HepG2 (cell line): ENCODE measurements at regions not wholly inside any gene's neighbourhood (a gene's known extent, or its start where the extent isn't known, plus 50 kb on each side); places are given as distances from the start of the nearest gene placed in this dataset.

Source experiments
- ATAC-seq: fragments of 200-7000 bp; cut with Tn5 transposase; 3 replicates; pipeline ENCODE4 v1.9.1; 2020; ENCODE audit warnings: mild to moderate bottlenecking, moderate library complexity
- BruUV-seq: library from RNA; stranded (reverse); fragments of 400-500 nt; replicated peaks from 2 replicates; lab custom pipeline; 2021; lab: Mats Ljungman, UMichigan
- CTCF ChIA-PET: fragments of 300-600 bp; formaldehyde crosslinking; extraction: SDS; loops from one replicate; lab custom pipeline; 2021; ENCODE audit warnings: low total read pairs, inconsistent platforms, low intra/inter-chr PET ratio; lab: Yijun Ruan, JAX
- POLR2A ChIA-PET: fragments of 350-600 bp; sonication (Branson Sonifier 250); formaldehyde crosslinking; loops from one replicate; lab custom pipeline; 2020; ENCODE audit warnings: antibody characterized with exemption, inconsistent platforms; lab: Yijun Ruan, JAX
- DNase-seq: peaks from one replicate; pipeline ENCODE4 v3.0.0-alpha.2; 2015; ENCODE audit warnings: low spot score
- FAIRE-seq: peaks from 3 replicates; lab custom pipeline; 2011; peaks lifted over from hg19 to GRCh38; lab: Jason Lieb, UNC
- H2AFZ ChIP-seq: one replicate; pipeline ENCODE4 v1.6.1; 2011; ENCODE audit warnings: low read length, inconsistent platforms
- H3K27ac ChIP-seq: fragments of 300-600 bp; 3 replicates; pipeline ENCODE4 v1.8.0; 2011; ENCODE audit warnings: mixed run types, mild to moderate bottlenecking, mixed read lengths, low read length, inconsistent platforms; ENCODE audit not compliant: insufficient read depth; ENCODE audit errors: extremely low read length
- H3K27me3 ChIP-seq, 2 experiments: fragments of 200-600 bp in 1 of 2; 2 replicates in 1 of 2; 3 replicates in 1 of 2; pipeline versions ENCODE4 v1.6.0 to v1.8.0; 2011; ENCODE audit warnings: low read length in 2 of 2, mild to moderate bottlenecking in 2 of 2, moderate library complexity in 2 of 2, inconsistent platforms in 1 of 2; ENCODE audit not compliant: insufficient read depth in 2 of 2, control insufficient read depth in 1 of 2
- H3K36me3 ChIP-seq, 2 experiments: fragments of 200-600 bp in 1 of 2; replicated peaks in 1 of 2; 2 replicates in 1 of 2; 3 replicates in 1 of 2; pipeline versions ENCODE4 v1.5.1 to v1.8.0; 2011; ENCODE audit warnings: low read length in 2 of 2, inconsistent platforms in 1 of 2; ENCODE audit not compliant: insufficient read depth in 2 of 2, control insufficient read depth in 1 of 2
- H3K4me1 ChIP-seq: 2 replicates; pipeline ENCODE4 v1.5.1; 2012; ENCODE audit warnings: low read length, inconsistent platforms; ENCODE audit not compliant: insufficient read depth
- H3K4me2 ChIP-seq: 2 replicates; pipeline ENCODE4 v1.6.0; 2011; ENCODE audit warnings: low read depth, low read length, inconsistent platforms
- H3K4me3 ChIP-seq, 3 experiments: fragments of 200-600 bp in 1 of 3; sonication (generic), shearing (Covaris generic) in 1 of 3; replicated peaks in 1 of 3; 2 replicates each; pipeline ENCODE4 v1.5.1; 2011 to 2016; ENCODE audit warnings: low read length in 3 of 3, inconsistent platforms in 2 of 3, low read depth in 2 of 3, mild to moderate bottlenecking in 2 of 3, control low read depth in 1 of 3, mixed read lengths in 1 of 3; ENCODE audit not compliant: insufficient read depth in 1 of 3
- H3K79me2 ChIP-seq: one replicate; pipeline ENCODE4 v1.6.1; 2011; ENCODE audit warnings: low read length, inconsistent platforms; ENCODE audit not compliant: insufficient read depth
- H3K9ac ChIP-seq: 2 replicates; pipeline ENCODE4 v1.6.0; 2011; ENCODE audit warnings: mild to moderate bottlenecking, low read depth, low read length, inconsistent platforms; ENCODE audit not compliant: insufficient read depth
- H3K9me3 ChIP-seq: 2 replicates; pipeline ENCODE4 v1.5.1; 2012; ENCODE audit warnings: mild to moderate bottlenecking, low read length
- H4K20me1 ChIP-seq: 2 replicates; pipeline ENCODE4 v1.6.0; 2011; ENCODE audit warnings: inconsistent platforms, mild to moderate bottlenecking, low read length, moderate library complexity; ENCODE audit not compliant: insufficient read depth
- BRD4 ChIP-seq: sonication (generic); formaldehyde crosslinking; IDR thresholded peaks from 2 replicates; pipeline ENCODE4 v1.4.0; 2020; ENCODE audit warnings: missing genetic modification reagents
- SNAPC4 ChIP-seq: sonication (generic); formaldehyde crosslinking; IDR thresholded peaks from 2 replicates; pipeline ENCODE4 v1.4.0; 2020; ENCODE audit warnings: mild to moderate bottlenecking, missing genetic modification reagents
- UBTF ChIP-seq: sonication (generic); formaldehyde crosslinking; IDR thresholded peaks from 2 replicates; pipeline ENCODE4 v1.4.0; 2020; ENCODE audit warnings: mild to moderate bottlenecking, missing genetic modification reagents
- ZBED4 ChIP-seq: sonication (generic); formaldehyde crosslinking; IDR thresholded peaks from 2 replicates; pipeline ENCODE4 v1.4.0; 2020; ENCODE audit warnings: missing genetic modification reagents, borderline replicate concordance
- ZNF235 ChIP-seq: sonication (generic); formaldehyde crosslinking; IDR thresholded peaks from 2 replicates; pipeline ENCODE4 v1.8.1; 2023; ENCODE audit warnings: mild to moderate bottlenecking, missing genetic modification reagents, borderline replicate concordance
- ZNF761 ChIP-seq: sonication (generic); formaldehyde crosslinking; conservative IDR thresholded peaks from 2 replicates; pipeline ENCODE4 v1.4.0; 2020; ENCODE audit warnings: mild to moderate bottlenecking, missing genetic modification reagents
- WGBS: methylation state at CpG from one replicate; pipeline ENCODE4 v1.1.6; 2017; ENCODE audit warnings: low lambda C conversion rate; 5-methylcytosine and 5-hydroxymethylcytosine counted together
- in situ Hi-C: cut with HindIII; loops from 2 replicates; pipeline ENCODE4 v1.10.0; 2017; ENCODE audit warnings: low pct_unique_long_range_greater_than_20kb; ENCODE audit not compliant: extremely low pct_ligation_motif_present
- intact Hi-C: fragments of 100-400 bp; cut with micrococcal nuclease; formaldehyde crosslinking; loops from one replicate; pipeline ENCODE4 v1.10.0; 2022; ENCODE audit not compliant: unreplicated experiment
- TF ChIP-seq, protein P1 (sequence below): sonication (generic); formaldehyde crosslinking; IDR thresholded peaks from 2 replicates; pipeline ENCODE4 v1.9.0; 2021; ENCODE audit warnings: missing genetic modification reagents, borderline replicate concordance

- no peak for TF ChIP-seq BRD4 (CRISPR knock-in tag)
- no peak for TF ChIP-seq ZNF761
- no peak for TF ChIP-seq ZNF235 (CRISPR knock-in tag)
- no peak for TF ChIP-seq UBTF (CRISPR knock-in tag)
These were observed 191.7 kb downstream of the LY86 start (continued) for GRCh38 chr6:6780231-6780630.

- H2AFZ ChIP-seq: no peak overlapping the region
- in situ Hi-C loops: no loop called here
- peaks cover 0 to 5% of the 10 kb centered on the region in 2 experiments; a peak in 1 of 5 replicates for H3K27me3 ChIP-seq
- H3K4me3 ChIP-seq: no peak overlapping the region
- H3K4me2 ChIP-seq: no peak overlapping the region
- no peak for DNase-seq
- no peak for ATAC-seq
- H3K79me2 ChIP-seq: no peaks in the 10 kb centered on the region
- CTCF ChIA-PET: no interaction called here
- POLR2A ChIA-PET: no interaction called here
- BruUV-seq: no TSS peak
- H3K9ac ChIP-seq: no peak overlapping the region
- no peak overlapping the region for H3K27ac ChIP-seq
- H4K20me1 ChIP-seq: no peaks in the 10 kb centered on the region
- intact Hi-C loops: no loop called here
- no peaks in the 10 kb centered on the region for H3K9me3 ChIP-seq
- no peaks in the 10 kb centered on the region for H3K4me1 ChIP-seq
- FAIRE-seq: no peak
- 25% methylated on average over 3 of the region's 3 CpGs for WGBS
- H3K36me3 ChIP-seq: no peaks in the 10 kb centered on the region
- no peak for TF ChIP-seq SNAPC4
- TF ChIP-seq, protein P1, sequence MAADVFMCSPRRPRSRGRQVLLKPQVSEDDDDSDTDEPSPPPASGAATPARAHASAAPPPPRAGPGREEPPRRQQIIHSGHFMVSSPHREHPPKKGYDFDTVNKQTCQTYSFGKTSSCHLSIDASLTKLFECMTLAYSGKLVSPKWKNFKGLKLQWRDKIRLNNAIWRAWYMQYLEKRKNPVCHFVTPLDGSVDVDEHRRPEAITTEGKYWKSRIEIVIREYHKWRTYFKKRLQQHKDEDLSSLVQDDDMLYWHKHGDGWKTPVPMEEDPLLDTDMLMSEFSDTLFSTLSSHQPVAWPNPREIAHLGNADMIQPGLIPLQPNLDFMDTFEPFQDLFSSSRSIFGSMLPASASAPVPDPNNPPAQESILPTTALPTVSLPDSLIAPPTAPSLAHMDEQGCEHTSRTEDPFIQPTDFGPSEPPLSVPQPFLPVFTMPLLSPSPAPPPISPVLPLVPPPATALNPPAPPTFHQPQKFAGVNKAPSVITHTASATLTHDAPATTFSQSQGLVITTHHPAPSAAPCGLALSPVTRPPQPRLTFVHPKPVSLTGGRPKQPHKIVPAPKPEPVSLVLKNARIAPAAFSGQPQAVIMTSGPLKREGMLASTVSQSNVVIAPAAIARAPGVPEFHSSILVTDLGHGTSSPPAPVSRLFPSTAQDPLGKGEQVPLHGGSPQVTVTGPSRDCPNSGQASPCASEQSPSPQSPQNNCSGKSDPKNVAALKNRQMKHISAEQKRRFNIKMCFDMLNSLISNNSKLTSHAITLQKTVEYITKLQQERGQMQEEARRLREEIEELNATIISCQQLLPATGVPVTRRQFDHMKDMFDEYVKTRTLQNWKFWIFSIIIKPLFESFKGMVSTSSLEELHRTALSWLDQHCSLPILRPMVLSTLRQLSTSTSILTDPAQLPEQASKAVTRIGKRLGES (CRISPR knock-in tag): no peak
- TF ChIP-seq ZBED4 (CRISPR knock-in tag): no peak
These were observed 192.8 kb downstream of the LY86 start for GRCh38 chr6:6781172-6781872.
